WTC11 (cell line): ENCODE measurements at regions not wholly inside any gene's neighbourhood (a gene's known extent, or its start where the extent isn't known, plus 50 kb on each side); places are given as distances from the start of the nearest gene placed in this dataset.
"Not testable (repeated sequence)": the region's sequence is repeated elsewhere in the genome, so short reads cannot be mapped to it uniquely, and the experiment has no call there.

Experiments
- ATAC-seq: fragments of 200-7000 bp; cut with Tn5 transposase; 2 replicates; pipeline ENCODE4 v1.10.0; 2021; ENCODE audit warnings: mild to moderate bottlenecking, moderate library complexity
- CTCF ChIA-PET: fragments of 300-600 bp; sonication (Branson Sonifier 250); formaldehyde crosslinking; loops from one replicate; lab custom pipeline; 2021; ENCODE audit warnings: antibody characterized with exemption; lab: Charles Lee
- POLR2A ChIA-PET: fragments of 350-600 bp; sonication (Branson Sonifier 250); formaldehyde crosslinking; loops from one replicate; lab custom pipeline; 2021; ENCODE audit warnings: antibody characterized with exemption; lab: Charles Lee
- DNase-seq: peaks from one replicate; pipeline ENCODE4 v3.0.0; 2021; ENCODE audit warnings: low spot score
- H3K27ac Mint-ChIP-seq: 2 replicates; pipeline ENCODE4 v1.8.0; 2021; ENCODE audit warnings: mixed read lengths
- H3K27me3 Mint-ChIP-seq: 2 replicates; pipeline ENCODE4 v1.8.0; 2021; ENCODE audit warnings: low read depth, mild to moderate bottlenecking, moderate library complexity, mixed read lengths
- H3K36me3 Mint-ChIP-seq: 2 replicates; pipeline ENCODE4 v1.8.0; 2021; ENCODE audit warnings: mixed read lengths
- H3K4me1 Mint-ChIP-seq: 2 replicates; pipeline ENCODE4 v1.8.0; 2022; ENCODE audit warnings: mixed read lengths
- H3K4me3 Mint-ChIP-seq: 2 replicates; pipeline ENCODE4 v1.8.0; 2021; ENCODE audit warnings: mild to moderate bottlenecking, moderate library complexity, mixed read lengths
- H3K9me3 Mint-ChIP-seq: 2 replicates; pipeline ENCODE4 v1.8.0; 2021; ENCODE audit warnings: mixed read lengths
- AFF4 ChIP-seq: sonication (generic); formaldehyde crosslinking; IDR thresholded peaks from 2 replicates; pipeline ENCODE4 v1.8.1; 2023; ENCODE audit warnings: mild to moderate bottlenecking, missing genetic modification reagents, borderline replicate concordance
- CTCF ChIP-seq: fragments of 200-600 bp; IDR thresholded peaks from 2 replicates; pipeline ENCODE4 v1.8.0; 2022; ENCODE audit warnings: antibody characterized with exemption
- GTF2I ChIP-seq: fragments of 250-450 bp; sonication (Bioruptor Pico); conservative IDR thresholded peaks from 2 replicates; pipeline ENCODE4 v1.4.0; 2021; ENCODE audit warnings: mild to moderate bottlenecking
- MAX ChIP-seq: sonication (generic); formaldehyde crosslinking; IDR thresholded peaks from 2 replicates; pipeline ENCODE4 v1.8.0; 2022; ENCODE audit warnings: mild to moderate bottlenecking, missing genetic modification reagents
- MXD4 ChIP-seq: fragments of 250-450 bp; sonication (Bioruptor Pico); IDR thresholded peaks from 2 replicates; pipeline ENCODE4 v1.8.0; 2021; ENCODE audit warnings: mild to moderate bottlenecking, moderate library complexity, borderline replicate concordance
- NR1H2 ChIP-seq: sonication (generic); formaldehyde crosslinking; IDR thresholded peaks from 2 replicates; pipeline ENCODE4 v1.9.0; 2021; ENCODE audit warnings: mild to moderate bottlenecking, moderate library complexity, missing genetic modification reagents
- PREB ChIP-seq: sonication (generic); formaldehyde crosslinking; IDR thresholded peaks from 2 replicates; pipeline ENCODE4 v1.8.1; 2022; ENCODE audit warnings: mild to moderate bottlenecking, missing genetic modification reagents, moderate library complexity, borderline replicate concordance
- ZNF121 ChIP-seq: sonication (generic); formaldehyde crosslinking; IDR thresholded peaks from 2 replicates; pipeline ENCODE4 v1.8.0; 2023; ENCODE audit warnings: missing genetic modification reagents
- ZNF281 ChIP-seq: sonication (generic); formaldehyde crosslinking; IDR thresholded peaks from 2 replicates; pipeline ENCODE4 v1.8.0; 2023; ENCODE audit warnings: mild to moderate bottlenecking, missing genetic modification reagents
- ZNF396 ChIP-seq: fragments of 250-450 bp; sonication (Bioruptor Pico); IDR thresholded peaks from 2 replicates; pipeline ENCODE4 v1.8.0; 2021; ENCODE audit warnings: mild to moderate bottlenecking, moderate library complexity, borderline replicate concordance

- TF ChIP-seq AFF4 (CRISPR knock-in tag) (no peak), MXD4 (CRISPR knock-in tag) (no peak), PREB (no peak), NR1H2 (CRISPR knock-in tag) (no peak), ZNF396 (CRISPR knock-in tag) (no peak), ZNF281 (CRISPR knock-in tag) (no peak)
Observed at GRCh38 chr3:8438507-8439079, 63.0 kb upstream of the LMCD1 start (continued).

GRCh38 chr3:8440142-8440541 lies 61.5 kb upstream of the LMCD1 start:
- H3K4me1 Mint-ChIP-seq, ATAC-seq, H3K27ac Mint-ChIP-seq, H3K36me3 Mint-ChIP-seq, POLR2A ChIA-PET, CTCF ChIA-PET, H3K27me3 Mint-ChIP-seq, DNase-seq, H3K4me3 Mint-ChIP-seq: not testable (repeated sequence)
- H3K9me3 Mint-ChIP-seq, result peaks cover 11% of the 10 kb centered on the region

GRCh38 chr3:8441969-8442559 lies 59.6 kb upstream of the LMCD1 start:
- no peaks in the 10 kb centered on the region for H3K4me1 Mint-ChIP-seq
- TF ChIP-seq ZNF121 (CRISPR knock-in tag) (0 out of 2 replicates have a peak, but pooled peaks have one; percentile 2), GTF2I (CRISPR knock-in tag) (peak; percentile 76), MAX (CRISPR knock-in tag) (peak; percentile 23; the same call in 1 of the 2 replicates), CTCF (peak; percentile 23; the same call in 1 of the 2 replicates), NR1H2 (CRISPR knock-in tag) (no peak)
- TF ChIP-seq, all 79 proteins: peak for 4
- ChIA-PET CTCF (interaction anchor here (0.7 to 2.9 kb wide), 18 partner anchors 9 to 202 kb away, joined by 3 to 14 read pairs (median 4); partner anchors contain the start of gene LMCD1), POLR2A (no interaction called here)
- peaks cover 8% of the 10 kb centered on the region for H3K36me3 Mint-ChIP-seq
- peaks cover 7% of the 10 kb centered on the region for H3K9me3 Mint-ChIP-seq
- peaks cover 5% of the 10 kb centered on the region; the same call in 1 of the 2 replicates for H3K27me3 Mint-ChIP-seq
- no peak overlapping the region for H3K27ac Mint-ChIP-seq
- DNase-seq, result peak; percentile 39
- H3K4me3 Mint-ChIP-seq, result no peak overlapping the region
- peak; percentile 78 for ATAC-seq
